ENCODE measurements at regions not wholly inside any gene's neighbourhood (a gene's known extent, or its start where the extent isn't known, plus 50 kb on each side); places are given as distances from the start of the nearest gene placed in this dataset.

GRCh38 chr1:162950187-162950586 lies 89.2 kb upstream of the CCDC190 start:
- Histone ChIP-seq H3K4me1 (no peaks in the 10 kb centered on the region), H3K4me3 (no peak overlapping the region), H3K27ac (no peak overlapping the region), H3K27me3 (no peaks in the 10 kb centered on the region), H3K36me3 (no peaks in the 10 kb centered on the region), H3K9me3 (no peaks in the 10 kb centered on the region)
- DNase-seq (no peak), ATAC-seq (no peak)
- intact Hi-C loops (cut with DNase I) = no loop called here
- TF ChIP-seq, protein P1, sequence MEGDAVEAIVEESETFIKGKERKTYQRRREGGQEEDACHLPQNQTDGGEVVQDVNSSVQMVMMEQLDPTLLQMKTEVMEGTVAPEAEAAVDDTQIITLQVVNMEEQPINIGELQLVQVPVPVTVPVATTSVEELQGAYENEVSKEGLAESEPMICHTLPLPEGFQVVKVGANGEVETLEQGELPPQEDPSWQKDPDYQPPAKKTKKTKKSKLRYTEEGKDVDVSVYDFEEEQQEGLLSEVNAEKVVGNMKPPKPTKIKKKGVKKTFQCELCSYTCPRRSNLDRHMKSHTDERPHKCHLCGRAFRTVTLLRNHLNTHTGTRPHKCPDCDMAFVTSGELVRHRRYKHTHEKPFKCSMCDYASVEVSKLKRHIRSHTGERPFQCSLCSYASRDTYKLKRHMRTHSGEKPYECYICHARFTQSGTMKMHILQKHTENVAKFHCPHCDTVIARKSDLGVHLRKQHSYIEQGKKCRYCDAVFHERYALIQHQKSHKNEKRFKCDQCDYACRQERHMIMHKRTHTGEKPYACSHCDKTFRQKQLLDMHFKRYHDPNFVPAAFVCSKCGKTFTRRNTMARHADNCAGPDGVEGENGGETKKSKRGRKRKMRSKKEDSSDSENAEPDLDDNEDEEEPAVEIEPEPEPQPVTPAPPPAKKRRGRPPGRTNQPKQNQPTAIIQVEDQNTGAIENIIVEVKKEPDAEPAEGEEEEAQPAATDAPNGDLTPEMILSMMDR (IDR thresholded peaks at IDR 0.05) = no peak

DNA sequence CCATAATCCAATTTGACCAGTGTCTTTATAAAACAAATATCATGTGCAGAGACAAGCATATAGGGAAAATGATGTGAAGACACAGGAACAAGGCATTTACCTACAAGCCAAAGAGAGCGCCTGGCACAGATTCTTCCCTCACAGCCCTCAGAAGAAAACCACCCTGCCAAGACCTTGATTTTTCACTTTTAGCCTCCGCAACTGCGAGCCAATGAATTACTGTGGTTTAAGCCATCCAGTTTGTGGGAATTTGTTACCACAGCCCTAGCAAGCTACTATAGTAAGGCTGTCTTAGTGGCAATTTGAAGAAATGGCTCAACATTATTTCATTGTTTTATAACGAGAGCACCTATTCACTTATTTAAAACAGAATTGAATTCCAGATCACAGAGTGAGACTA lies 85.7 kb upstream of the CCDC190 start:
- intact Hi-C loops (cut with DNase I) = no loop called here
- H3K27ac ChIP-seq = no peak overlapping the region
- H3K27me3 ChIP-seq = no peaks in the 10 kb centered on the region
- DNase-seq = no peak
- TF ChIP-seq, protein P1 (IDR thresholded peaks at IDR 0.05) = no peak
- no peaks in the 10 kb centered on the region for H3K9me3 ChIP-seq
- H3K4me3 ChIP-seq = no peak overlapping the region
- H3K36me3 ChIP-seq = no peaks in the 10 kb centered on the region
- H3K4me1 ChIP-seq = no peaks in the 10 kb centered on the region
- no peak for ATAC-seq

GRCh38 chr1:162944974-162945674 lies 84.1 kb upstream of the CCDC190 start:
- intact Hi-C loops (cut with DNase I) = no loop called here
- TF ChIP-seq, protein P1 (IDR thresholded peaks at IDR 0.05) = no peak
- ATAC-seq (no peak), DNase-seq (no peak)
- Histone ChIP-seq H3K4me3 (no peak overlapping the region), H3K9me3 (no peaks in the 10 kb centered on the region), H3K4me1 (no peaks in the 10 kb centered on the region), H3K27me3 (no peaks in the 10 kb centered on the region), H3K27ac (no peak overlapping the region), H3K36me3 (no peaks in the 10 kb centered on the region)

- DNase-seq (no peak), ATAC-seq (no peak)
- TF ChIP-seq, protein P1 (IDR thresholded peaks at IDR 0.05) = no peak
- intact Hi-C loops (cut with DNase I) = no loop called here
- Histone ChIP-seq H3K4me1 (no peaks in the 10 kb centered on the region), H3K27ac (no peak overlapping the region), H3K4me3 (no peak overlapping the region), H3K36me3 (no peaks in the 10 kb centered on the region), H3K27me3 (peaks cover 4% of the 10 kb centered on the region), H3K9me3 (no peaks in the 10 kb centered on the region)
Observed at GRCh38 chr1:162943622-162944021, 82.6 kb upstream of the CCDC190 start.

DNA sequence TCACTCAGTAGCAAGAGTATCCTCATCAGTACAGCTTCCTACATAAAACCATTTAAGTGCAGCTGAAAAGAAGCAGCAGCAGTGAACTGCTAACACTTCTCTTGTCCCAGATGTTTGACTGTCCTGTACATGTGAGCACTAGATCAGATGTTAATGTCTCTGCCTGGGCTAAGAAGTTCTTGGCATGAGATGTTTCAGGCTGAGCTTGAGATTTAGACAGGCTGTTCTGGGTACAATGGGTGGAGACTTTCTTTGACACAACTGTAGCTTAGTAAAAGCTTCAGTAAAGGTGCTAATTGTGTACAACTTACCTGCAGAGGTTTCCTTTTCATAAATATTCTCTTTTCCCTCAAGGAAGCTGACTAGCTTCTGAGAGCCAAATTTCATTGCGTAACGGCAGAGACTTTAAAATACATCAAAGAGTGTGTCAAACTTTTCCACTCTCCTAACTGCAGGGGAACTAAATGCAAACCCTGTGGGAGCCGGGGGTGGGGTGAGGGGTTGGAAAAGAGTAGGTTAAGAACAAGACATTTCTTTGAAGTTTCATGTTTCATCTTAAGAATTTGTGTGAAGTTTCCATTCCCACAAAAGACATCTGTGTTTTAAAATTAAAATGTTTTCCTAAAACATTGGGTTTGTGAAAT lies 82.1 kb upstream of the CCDC190 start:
- Histone ChIP-seq H3K27ac (no peak overlapping the region), H3K27me3 (peaks cover 4% of the 10 kb centered on the region), H3K4me3 (no peak overlapping the region), H3K9me3 (no peaks in the 10 kb centered on the region), H3K36me3 (no peaks in the 10 kb centered on the region), H3K4me1 (no peaks in the 10 kb centered on the region)
- DNase-seq = no peak
- TF ChIP-seq, protein P1 (IDR thresholded peaks at IDR 0.05) = no peak
- ATAC-seq = no peak
- intact Hi-C loops (cut with DNase I) = no loop called here

Data from upper lobe of right lung (tissue), 1 donor.